PC-9 (cell line): ENCODE measurements at regions not wholly inside any gene's neighbourhood (a gene's known extent, or its start where the extent isn't known, plus 50 kb on each side); places are given as distances from the start of the nearest gene placed in this dataset.
A peak's percentile ranks its signal among the peaks of the same experiment; 100 is the strongest.

Experiments used
- BruUV-seq: library from RNA; stranded (reverse); fragments of 400-500 nt; replicated peaks from 2 replicates; lab custom pipeline; 2021; lab: Mats Ljungman, UMichigan
- CTCF ChIA-PET: fragments of 300-600 bp; sonication (Branson Sonifier 250); formaldehyde crosslinking; loops from one replicate; lab custom pipeline; 2022; ENCODE audit warnings: antibody characterized with exemption; lab: Charles Lee
- POLR2A ChIA-PET: fragments of 300-600 bp; sonication (Branson Sonifier 250); formaldehyde crosslinking; loops from one replicate; lab custom pipeline; 2022; ENCODE audit warnings: antibody characterized with exemption; ENCODE audit not compliant: unreplicated experiment; lab: Charles Lee
- DNase-seq, 2 experiments: peaks; one replicate each; pipeline versions ENCODE4 v3.0.0 to v3.0.0-alpha.2; 2015 to 2022; ENCODE audit warnings: mixed read lengths in 1 of 2
- H2AFZ ChIP-seq: fragments of 200-600 bp; sonication (generic); 2 replicates; pipeline ENCODE4 v1.8.1; 2017; ENCODE audit warnings: antibody characterized with exemption
- H3F3A ChIP-seq: fragments of 200-600 bp; sonication (generic); 2 replicates; pipeline ENCODE4 v1.8.1; 2017; ENCODE audit warnings: antibody characterized with exemption, mild to moderate bottlenecking, low read depth; ENCODE audit not compliant: insufficient read depth
- H3K27ac ChIP-seq: fragments of 200-600 bp; sonication (generic); 2 replicates; pipeline ENCODE4 v1.6.1; 2016; ENCODE audit warnings: mixed run types
- H3K27me3 ChIP-seq: fragments of 200-600 bp; sonication (generic); 2 replicates; pipeline ENCODE4 v1.6.1; 2016; ENCODE audit warnings: low read depth, mixed run types; ENCODE audit not compliant: insufficient read depth
- H3K36me3 ChIP-seq: fragments of 200-600 bp; sonication (generic); 2 replicates; pipeline ENCODE4 v1.6.1; 2016; ENCODE audit warnings: low read depth, mixed run types
- H3K4me1 ChIP-seq: fragments of 200-600 bp; sonication (generic); replicated peaks from 2 replicates; pipeline ENCODE4 v1.6.1; 2016; ENCODE audit warnings: mixed run types; ENCODE audit not compliant: insufficient read depth
- H3K4me2 ChIP-seq: fragments of 200-600 bp; sonication (generic); 2 replicates; pipeline ENCODE4 v1.6.1; 2017; ENCODE audit warnings: mixed run types
- H3K4me3 ChIP-seq: fragments of 200-600 bp; sonication (generic); 2 replicates; pipeline ENCODE4 v1.6.1; 2016; ENCODE audit warnings: mixed run types
- H3K79me2 ChIP-seq: fragments of 200-600 bp; sonication (generic); 2 replicates; pipeline ENCODE4 v1.6.1; 2017; ENCODE audit warnings: low read depth, mixed run types
- H3K9me2 ChIP-seq: fragments of 200-600 bp; sonication (generic); 2 replicates; pipeline ENCODE4 v1.8.1; 2017; ENCODE audit warnings: mild to moderate bottlenecking; ENCODE audit not compliant: insufficient read depth
- H3K9me3 ChIP-seq: fragments of 200-600 bp; sonication (generic); 2 replicates; pipeline ENCODE4 v1.8.1; 2016; ENCODE audit warnings: low read depth; ENCODE audit not compliant: insufficient read depth
- H4K20me1 ChIP-seq: fragments of 200-600 bp; sonication (generic); 2 replicates; pipeline ENCODE4 v1.8.1; 2017; ENCODE audit not compliant: insufficient read depth
- EZH2 ChIP-seq: fragments of 200-600 bp; sonication (generic); IDR thresholded peaks from 2 replicates; pipeline ENCODE4 v1.8.0; 2017; ENCODE audit warnings: antibody characterized with exemption, low read depth
- intact Hi-C: fragments of 100-400 bp; cut with micrococcal nuclease; formaldehyde crosslinking; loops from one replicate; pipeline ENCODE4 v1.10.0; 2022; ENCODE audit not compliant: unreplicated experiment
- TF ChIP-seq, protein P1 (sequence below): fragments of 200-600 bp; sonication (generic); conservative IDR thresholded peaks from 2 replicates; pipeline ENCODE4 v1.6.1; 2017; ENCODE audit warnings: mixed run types, antibody characterized with exemption, mild to moderate bottlenecking, moderate library complexity

DNA sequence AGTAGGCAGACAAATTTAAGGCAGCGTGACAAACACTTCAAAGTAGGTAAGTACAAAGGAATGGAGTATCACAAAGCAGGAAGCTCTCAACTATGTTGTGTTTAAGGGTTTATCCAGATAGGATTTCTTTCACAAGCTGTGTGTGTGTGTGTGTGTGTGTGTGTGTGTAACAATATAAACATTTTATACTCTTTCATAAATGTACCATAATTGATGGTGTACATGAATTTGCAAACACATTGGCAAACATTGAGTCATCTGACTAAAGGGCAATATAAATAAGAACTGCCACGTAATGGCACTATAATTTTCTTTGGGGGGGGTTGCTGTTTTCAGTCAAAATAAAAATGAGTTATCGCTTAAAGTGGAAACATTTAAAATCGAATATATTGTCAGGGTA lies 1004.4 kb upstream of the DDX18 start:
- H2AFZ ChIP-seq = no peak overlapping the region
- H3K27ac ChIP-seq = no peak overlapping the region
- H3K4me2 ChIP-seq = no peak overlapping the region
- POLR2A ChIA-PET = no interaction called here
- BruUV-seq = no TSS peak
- no peaks in the 10 kb centered on the region for H3K9me2 ChIP-seq
- TF ChIP-seq, protein P1, sequence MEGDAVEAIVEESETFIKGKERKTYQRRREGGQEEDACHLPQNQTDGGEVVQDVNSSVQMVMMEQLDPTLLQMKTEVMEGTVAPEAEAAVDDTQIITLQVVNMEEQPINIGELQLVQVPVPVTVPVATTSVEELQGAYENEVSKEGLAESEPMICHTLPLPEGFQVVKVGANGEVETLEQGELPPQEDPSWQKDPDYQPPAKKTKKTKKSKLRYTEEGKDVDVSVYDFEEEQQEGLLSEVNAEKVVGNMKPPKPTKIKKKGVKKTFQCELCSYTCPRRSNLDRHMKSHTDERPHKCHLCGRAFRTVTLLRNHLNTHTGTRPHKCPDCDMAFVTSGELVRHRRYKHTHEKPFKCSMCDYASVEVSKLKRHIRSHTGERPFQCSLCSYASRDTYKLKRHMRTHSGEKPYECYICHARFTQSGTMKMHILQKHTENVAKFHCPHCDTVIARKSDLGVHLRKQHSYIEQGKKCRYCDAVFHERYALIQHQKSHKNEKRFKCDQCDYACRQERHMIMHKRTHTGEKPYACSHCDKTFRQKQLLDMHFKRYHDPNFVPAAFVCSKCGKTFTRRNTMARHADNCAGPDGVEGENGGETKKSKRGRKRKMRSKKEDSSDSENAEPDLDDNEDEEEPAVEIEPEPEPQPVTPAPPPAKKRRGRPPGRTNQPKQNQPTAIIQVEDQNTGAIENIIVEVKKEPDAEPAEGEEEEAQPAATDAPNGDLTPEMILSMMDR = no peak
- TF ChIP-seq EZH2 = no peak
- no peaks in the 10 kb centered on the region for H3F3A ChIP-seq
- H3K9me3 ChIP-seq = no peaks in the 10 kb centered on the region
- CTCF ChIA-PET = no interaction called here
- no peak overlapping the region for H3K4me3 ChIP-seq
- no peak for DNase-seq
- no peaks in the 10 kb centered on the region for H3K79me2 ChIP-seq
- no peaks in the 10 kb centered on the region for H3K27me3 ChIP-seq
- intact Hi-C loops = no loop called here
- H4K20me1 ChIP-seq = no peaks in the 10 kb centered on the region
- no peaks in the 10 kb centered on the region for H3K36me3 ChIP-seq
- H3K4me1 ChIP-seq = no peaks in the 10 kb centered on the region

DNA sequence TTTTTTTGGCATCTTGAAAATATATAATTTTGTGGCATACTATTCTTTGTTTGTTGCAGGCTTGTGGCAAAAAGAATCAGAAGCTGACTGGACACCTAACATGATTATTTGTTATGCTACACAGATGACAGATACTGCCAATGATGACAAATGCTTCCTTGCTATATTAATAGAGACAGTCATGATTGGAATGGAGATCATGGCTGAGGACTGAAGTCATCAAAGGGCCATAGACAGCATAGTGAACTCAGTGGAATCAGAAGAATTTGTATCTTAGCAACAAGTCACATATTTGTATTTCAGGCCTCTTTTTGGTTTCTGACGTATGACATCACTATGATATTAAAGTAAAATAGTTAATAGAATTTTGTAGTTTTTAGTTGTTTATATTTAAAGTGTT lies 1003.8 kb upstream of the DDX18 start:
- no peak for DNase-seq
- no peaks in the 10 kb centered on the region for H3K79me2 ChIP-seq
- H3K4me1 ChIP-seq = no peaks in the 10 kb centered on the region
- TF ChIP-seq, protein P1 = no peak
- TF ChIP-seq EZH2 = no peak
- H3K9me3 ChIP-seq = no peaks in the 10 kb centered on the region
- H3F3A ChIP-seq = no peaks in the 10 kb centered on the region
- no peaks in the 10 kb centered on the region for H3K36me3 ChIP-seq
- H2AFZ ChIP-seq = no peak overlapping the region
- CTCF ChIA-PET = no interaction called here
- H3K4me3 ChIP-seq = no peak overlapping the region
- no peaks in the 10 kb centered on the region for H3K9me2 ChIP-seq
- no peak overlapping the region for H3K4me2 ChIP-seq
- intact Hi-C loops = no loop called here
- H3K27me3 ChIP-seq = no peaks in the 10 kb centered on the region
- H3K27ac ChIP-seq = no peak overlapping the region
- no TSS peak for BruUV-seq
- no peaks in the 10 kb centered on the region for H4K20me1 ChIP-seq
- POLR2A ChIA-PET = no interaction called here

DNA sequence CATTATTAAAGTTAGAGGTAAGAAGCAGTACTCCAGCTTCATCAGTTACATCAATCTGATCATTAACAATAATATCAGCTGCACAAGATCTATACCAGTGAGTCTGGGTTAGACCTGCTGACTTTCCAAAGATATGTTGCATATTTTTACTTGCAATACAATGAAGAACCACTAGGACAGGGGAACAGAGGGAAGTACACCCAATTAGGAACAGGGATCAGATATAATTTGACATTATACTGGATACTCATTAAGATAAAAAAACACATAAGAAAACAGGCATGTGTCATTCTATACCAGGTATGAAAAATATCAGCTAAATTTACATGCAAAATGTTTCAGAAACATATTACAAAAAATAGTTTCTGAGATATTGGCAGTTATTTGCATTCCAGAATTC lies 995.1 kb upstream of the DDX18 start:
- no peak for DNase-seq
- BruUV-seq = no TSS peak
- TF ChIP-seq, protein P1 = peak; percentile 35
- TF ChIP-seq EZH2 = no peak
- H3K79me2 ChIP-seq = no peaks in the 10 kb centered on the region
- ChIA-PET CTCF (no interaction called here), POLR2A (no interaction called here)
- no peak overlapping the region for H3K27ac ChIP-seq
- H3K36me3 ChIP-seq = no peaks in the 10 kb centered on the region
- no peaks in the 10 kb centered on the region for H3K9me3 ChIP-seq
- H3K4me3 ChIP-seq = no peak overlapping the region
- no peak overlapping the region for H2AFZ ChIP-seq
- H3K4me2 ChIP-seq = no peak overlapping the region
- no peaks in the 10 kb centered on the region for H3K27me3 ChIP-seq
- no peaks in the 10 kb centered on the region for H3F3A ChIP-seq
- H3K4me1 ChIP-seq = no peaks in the 10 kb centered on the region
- no peaks in the 10 kb centered on the region for H4K20me1 ChIP-seq
- intact Hi-C loops = no loop called here
- H3K9me2 ChIP-seq = no peaks in the 10 kb centered on the region
